Esophagus muscularis mucosa (tissue), 4 donors: ENCODE measurements at regions not wholly inside any gene's neighbourhood (a gene's known extent, or its start where the extent isn't known, plus 50 kb on each side); places are given as distances from the start of the nearest gene placed in this dataset.

Experiments used
- CTCF ChIP-seq, 3 experiments: fragments of 200-600 bp in 2 of 3; fragments of 450-650 bp in 1 of 3; sonication (generic) in 2 of 3; IDR thresholded peaks; one replicate each; pipeline ENCODE4 v1.5.1; 2017 to 2019; ENCODE audit warnings: antibody characterized with exemption in 3 of 3, mild to moderate bottlenecking in 2 of 3, moderate library complexity in 1 of 3
- EP300 ChIP-seq: sonication (generic); formaldehyde crosslinking; IDR thresholded peaks from one replicate; pipeline ENCODE4 v1.6.1; 2017; ENCODE audit warnings: antibody characterized with exemption
- POLR2A ChIP-seq: fragments of 450-650 bp; IDR thresholded peaks from one replicate; pipeline ENCODE4 v1.6.1; 2017; ENCODE audit warnings: antibody characterized with exemption, moderate library complexity, mild to moderate bottlenecking, low read depth
- POLR2AphosphoS5 ChIP-seq, 2 donors: sonication (generic); formaldehyde crosslinking; IDR thresholded peaks; one replicate each; pipeline ENCODE4 v1.6.1; 2017; ENCODE audit warnings: antibody characterized with exemption in 2 of 2

DNA sequence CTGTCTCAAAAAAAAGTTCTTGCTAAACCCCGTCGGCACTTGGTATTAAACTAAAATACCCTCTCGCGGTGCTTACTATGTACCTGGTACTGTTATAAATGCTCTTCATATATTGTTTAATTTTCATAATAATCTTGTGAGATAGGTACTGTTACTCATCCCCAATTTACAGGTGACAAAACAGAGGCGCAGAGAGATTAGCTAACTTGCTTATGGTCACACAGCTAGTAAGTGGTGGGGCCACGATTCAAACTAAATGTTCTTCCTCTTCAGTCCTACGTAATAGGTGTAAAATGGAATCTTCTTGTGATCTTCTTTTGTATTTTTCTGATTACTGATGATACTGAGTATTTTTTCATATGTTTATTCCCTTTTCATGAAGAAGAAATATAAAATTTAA, 51.3 kb downstream of the TET3 start:
- TF ChIP-seq CTCF (IDR thresholded peaks at IDR 0.05) (no peak), POLR2AphosphoS5 (IDR thresholded peaks at IDR 0.05) (no peak), POLR2A (no peak), EP300 (no peak)
